NCI-H82 treated with DMSO at 0.1 percent for 48 hours (cell line): ENCODE measurements at regions not wholly inside any gene's neighbourhood (a gene's known extent, or its start where the extent isn't known, plus 50 kb on each side); places are given as distances from the start of the nearest gene placed in this dataset.
A peak's percentile ranks its signal among the peaks of the same experiment; 100 is the strongest.
"Not testable (repeated sequence)": the region's sequence is repeated elsewhere in the genome, so short reads cannot be mapped to it uniquely, and the experiment has no call there.

Experiments
- DNase-seq: peaks from one replicate; lab custom pipeline; 2025; ENCODE audit not compliant: unreplicated experiment; lab: John Stamatoyannopoulos, UW

DNA sequence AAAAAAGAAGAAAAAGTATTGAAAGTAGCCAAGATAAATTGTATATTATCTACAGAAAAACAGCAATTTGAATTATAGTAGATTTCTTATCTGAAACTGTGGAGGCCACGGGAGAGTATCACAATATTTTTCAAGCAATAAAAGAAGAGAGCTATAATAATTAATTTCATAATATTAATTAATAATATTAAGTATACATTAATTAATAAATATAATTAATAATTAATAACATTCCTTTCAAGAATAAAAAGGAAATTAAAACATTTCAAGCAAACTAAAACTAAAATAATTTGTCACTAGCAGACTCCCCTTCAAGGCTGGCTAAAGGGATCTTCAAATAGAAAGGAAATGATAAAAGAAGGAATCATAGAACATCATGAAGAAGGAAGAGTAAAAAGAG, 372.7 kb upstream of the KYNU start:
- DNase-seq: no peak

DNA sequence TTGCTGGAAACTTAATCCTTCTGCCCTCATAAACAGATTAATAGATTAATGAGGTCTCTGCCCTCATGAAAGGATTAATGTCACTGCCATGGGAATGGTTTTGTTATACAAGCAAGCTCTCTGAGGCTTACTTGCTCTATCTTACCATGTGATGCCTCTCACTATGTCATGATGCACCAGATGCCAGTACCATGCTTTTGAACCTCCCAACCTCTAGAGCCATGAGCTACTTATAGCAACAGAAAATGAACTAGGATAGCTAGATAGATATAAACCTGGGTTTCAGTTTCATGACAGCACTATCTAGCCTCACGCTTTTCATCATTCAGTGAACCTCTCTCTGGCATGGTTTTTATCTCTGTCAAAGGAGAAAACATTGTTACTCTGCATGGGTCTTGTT, 371.6 kb upstream of the LRP1B start:
- peak; percentile 36 for DNase-seq

DNA sequence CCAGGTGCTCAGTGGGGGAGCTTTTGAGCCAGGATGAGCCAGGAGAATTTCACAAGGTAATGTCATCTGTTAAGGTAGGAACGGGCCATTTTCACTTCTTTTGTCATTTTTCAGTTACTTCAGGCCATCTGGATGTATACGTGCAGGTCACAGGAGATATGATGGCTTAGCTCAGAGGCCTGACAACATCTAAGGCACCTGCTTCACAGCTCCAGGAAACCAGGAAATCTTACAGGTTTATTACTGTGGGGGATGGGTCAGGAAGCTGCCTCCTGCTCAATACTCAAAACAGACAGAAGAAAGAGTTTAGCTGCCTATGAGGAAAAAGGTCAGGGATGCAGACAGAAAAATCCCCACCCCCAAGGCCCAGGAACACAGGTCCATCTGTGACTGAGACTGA, 364.3 kb upstream of the LRP1B start:
- DNase-seq: no peak

- not testable (repeated sequence) for DNase-seq
These were observed 358.8 kb upstream of the LRP1B start for GRCh38 chr2:142489631-142490030.

DNA sequence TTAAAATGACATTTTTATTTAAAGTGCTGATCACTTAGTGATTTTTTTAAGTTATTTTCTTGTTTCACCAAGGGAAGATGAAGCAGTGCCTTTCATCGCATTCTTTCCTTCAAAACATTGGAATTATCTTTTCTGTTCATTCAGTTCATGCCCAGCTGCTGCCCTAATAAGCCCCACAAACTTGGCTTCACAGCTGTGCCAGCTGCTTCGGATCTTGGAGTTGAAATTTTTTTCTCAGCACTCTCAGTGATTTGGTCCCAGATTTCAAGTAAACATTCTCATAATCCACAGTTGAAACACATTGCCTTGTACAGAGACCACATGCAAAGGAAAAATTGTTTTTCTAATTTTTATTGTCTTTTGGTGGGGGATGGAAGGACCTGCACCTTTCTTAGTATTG, 353.3 kb upstream of the LRP1B start:
- DNase-seq: no peak

DNA sequence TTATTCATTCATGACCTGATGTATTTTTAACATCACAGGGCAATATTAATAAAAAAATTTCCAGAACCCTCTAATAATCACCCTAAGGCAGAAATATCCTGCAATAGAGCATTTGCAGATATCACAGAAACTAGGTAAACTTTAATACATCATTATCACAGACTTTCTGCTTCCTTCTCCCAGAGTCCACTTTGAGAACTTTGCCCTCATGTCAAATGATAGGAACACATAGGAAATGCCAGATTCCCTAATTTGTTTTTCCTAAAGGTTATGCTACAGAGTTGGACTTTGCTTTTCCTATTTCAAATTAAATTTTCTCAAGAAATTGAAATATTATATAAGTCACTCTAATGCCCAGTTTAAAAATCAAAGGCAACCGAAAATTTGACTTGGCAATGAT, 352.8 kb upstream of the LRP1B start:
- DNase-seq: no peak

DNA sequence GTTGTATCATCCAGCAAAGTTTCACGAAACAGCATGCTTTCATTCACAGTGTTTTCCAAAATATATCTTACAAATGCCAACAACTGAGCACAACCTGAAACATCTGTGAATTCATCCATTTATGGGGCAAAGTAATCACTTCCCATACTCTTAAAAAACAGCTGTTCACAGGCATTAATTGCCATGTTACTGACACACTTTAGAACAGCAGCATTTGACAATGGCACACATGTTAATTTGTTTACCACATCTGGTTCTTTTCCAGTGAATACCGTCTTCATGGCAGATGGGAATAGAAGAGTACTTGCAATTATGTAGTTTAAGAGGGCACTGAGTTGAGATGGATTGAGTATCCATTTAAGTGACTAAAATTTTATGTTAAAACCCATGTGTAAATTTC, 347.4 kb upstream of the LRP1B start:
- DNase-seq: no peak

- DNase-seq: no peak
These were observed 341.6 kb upstream of the LRP1B start for GRCh38 chr2:142472382-142472781.

DNA sequence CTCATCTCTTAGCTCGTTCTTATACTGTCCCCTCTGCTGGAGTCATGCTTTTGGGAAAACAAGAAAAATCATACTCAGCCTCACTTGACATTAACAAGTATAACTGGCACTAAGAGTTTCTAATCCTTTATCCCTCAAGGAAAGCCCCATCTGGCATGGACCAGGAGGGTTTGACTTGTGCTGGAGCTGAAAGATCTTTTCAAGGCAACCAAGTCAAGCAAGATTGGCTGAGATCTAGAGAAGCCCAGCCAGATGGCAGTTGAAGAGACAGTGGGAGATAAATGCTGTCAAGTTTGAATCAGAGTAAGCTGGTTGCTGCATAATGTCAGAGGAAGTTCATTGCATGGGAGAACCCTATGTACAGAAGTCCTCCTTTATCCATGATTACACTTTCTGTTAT, 336.5 kb upstream of the LRP1B start:
- DNase-seq: no peak

GRCh38 chr2:142463047-142463446, 332.2 kb upstream of the LRP1B start:
- no peak for DNase-seq

DNA sequence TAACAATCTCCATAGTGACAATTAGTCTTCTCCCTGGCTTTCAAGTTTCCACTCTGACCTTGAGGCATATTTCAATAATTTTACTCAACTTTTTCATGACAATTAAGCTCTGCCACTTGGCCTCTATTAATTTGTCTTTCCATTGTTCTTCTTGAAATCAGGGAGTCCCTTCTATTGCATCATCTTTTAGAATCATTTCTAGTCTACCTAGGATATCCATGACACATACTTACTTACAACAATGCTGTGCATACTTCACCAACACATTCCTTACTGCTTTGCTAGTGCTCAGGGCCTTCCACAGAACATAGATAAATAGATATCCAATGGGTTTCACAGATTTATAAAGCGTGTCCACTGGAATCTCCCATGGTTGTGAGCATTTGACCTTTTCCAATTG, 331.5 kb upstream of the LRP1B start:
- no peak for DNase-seq

DNA sequence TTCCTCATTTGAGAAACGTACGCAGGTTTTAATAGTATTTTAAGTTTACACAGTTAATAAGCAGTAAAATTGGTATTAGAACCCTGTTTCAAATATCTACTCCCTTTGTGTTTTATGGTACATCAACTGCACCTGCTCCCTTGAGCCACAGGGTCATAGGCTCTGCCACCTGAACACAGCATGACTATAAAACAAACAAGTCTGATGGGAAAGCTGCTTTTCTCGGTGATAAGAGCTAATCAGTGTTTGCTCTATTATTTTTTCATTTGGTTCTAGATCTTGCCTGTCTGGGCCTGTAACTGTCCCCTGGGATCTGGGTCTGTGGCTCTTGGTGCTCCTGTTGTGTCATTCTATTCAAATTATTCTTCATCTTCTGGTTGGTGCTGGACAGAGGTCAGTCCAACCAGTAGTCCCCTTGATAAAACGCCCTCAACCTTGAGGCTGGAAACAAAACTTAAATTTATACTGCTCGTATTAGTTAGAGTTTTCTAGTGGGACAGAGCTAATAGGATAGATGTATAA, 314.8 kb upstream of the LRP1B start:
- DNase-seq: no peak

DNA sequence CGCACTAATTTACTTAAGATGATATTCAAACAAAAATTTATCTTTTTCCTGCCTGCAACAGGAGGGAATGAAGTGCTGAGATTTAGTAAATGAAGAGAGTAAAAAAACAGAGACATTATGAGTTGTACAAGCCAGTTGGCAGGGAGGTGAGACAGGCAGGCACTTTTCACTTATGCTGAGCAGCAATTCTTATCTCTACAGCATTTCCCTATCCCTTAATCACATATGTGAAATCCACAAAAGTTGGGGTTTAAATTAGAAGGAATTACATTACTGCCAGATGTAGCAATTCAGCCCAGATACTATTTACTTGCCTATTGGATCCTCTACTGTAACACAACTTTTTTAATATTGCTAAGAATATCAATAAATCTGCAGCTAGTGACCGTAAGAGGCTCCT, 314.2 kb upstream of the LRP1B start:
- no peak for DNase-seq

GRCh38 chr2:142435847-142436246, 305.0 kb upstream of the LRP1B start:
- DNase-seq: no peak

GRCh38 chr2:142426064-142426463, 295.2 kb upstream of the LRP1B start:
- DNase-seq: no peak

DNA sequence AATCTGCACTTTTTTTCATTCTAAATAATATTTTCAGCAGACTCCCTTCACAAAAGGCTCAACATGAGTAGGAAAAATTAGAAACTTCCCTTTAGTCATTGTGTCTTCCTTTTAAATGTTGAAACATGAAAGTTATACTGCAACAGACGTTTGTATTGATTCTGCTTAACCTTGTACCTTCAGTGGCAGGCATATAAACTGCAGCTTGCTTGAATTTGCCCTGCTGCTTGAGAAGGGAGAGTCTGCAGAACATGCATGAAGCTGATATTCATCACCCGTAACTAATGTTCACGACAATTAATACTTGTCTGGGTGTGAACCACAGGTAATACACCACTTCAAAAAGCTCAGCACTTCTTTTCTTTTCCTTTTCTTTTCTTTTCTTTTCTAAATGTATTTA, 294.7 kb upstream of the LRP1B start:
- DNase-seq: no peak

DNA sequence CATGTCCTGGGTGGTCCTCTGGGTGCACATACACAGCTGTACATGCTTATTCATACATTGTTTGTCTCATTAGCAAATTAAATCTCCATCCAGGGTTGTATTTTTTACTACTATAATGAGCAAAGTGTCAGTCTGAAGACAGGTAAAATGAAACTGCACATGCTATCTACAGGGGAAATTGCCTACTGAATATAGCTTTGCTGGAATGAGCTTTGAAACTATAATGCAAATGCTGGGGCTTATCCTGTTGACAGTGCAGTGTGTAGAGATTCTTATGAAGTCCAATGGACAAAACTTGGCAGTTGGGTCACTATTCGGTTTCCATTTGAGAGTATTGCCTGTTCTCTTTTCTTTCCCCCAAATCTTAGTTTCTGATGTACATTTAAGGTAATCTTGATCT, 292.8 kb upstream of the LRP1B start:
- no peak for DNase-seq

- no peak for DNase-seq
These were observed 292.0 kb upstream of the LRP1B start for GRCh38 chr2:142422769-142423168.

GRCh38 chr2:142422041-142422440, 291.2 kb upstream of the LRP1B start:
- no peak for DNase-seq

- not testable (repeated sequence) for DNase-seq
These were observed 287.9 kb upstream of the LRP1B start for GRCh38 chr2:142418699-142419098.

DNA sequence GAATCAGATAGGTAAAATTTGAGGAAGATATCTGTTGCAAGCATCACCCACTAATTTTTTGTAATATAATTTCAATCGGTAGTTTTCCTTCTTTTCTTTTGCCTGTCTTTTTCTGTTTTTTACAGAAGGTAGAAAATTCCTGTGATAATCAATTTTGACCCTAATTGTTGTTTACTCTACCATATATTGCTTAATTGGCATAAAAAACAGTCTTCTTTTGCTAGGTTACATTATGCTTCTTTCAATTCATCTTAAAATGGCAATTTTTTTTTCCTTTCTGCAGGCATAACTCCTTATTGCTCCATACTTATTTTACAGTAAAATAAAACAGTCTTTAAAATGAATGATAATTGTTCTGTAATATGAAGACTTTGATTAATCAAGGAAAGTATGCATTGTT, 286.2 kb upstream of the LRP1B start:
- no peak for DNase-seq

GRCh38 chr2:142415461-142415860, 284.6 kb upstream of the LRP1B start:
- DNase-seq: no peak

GRCh38 chr2:142398212-142398611, 267.4 kb upstream of the LRP1B start:
- DNase-seq: no peak

DNA sequence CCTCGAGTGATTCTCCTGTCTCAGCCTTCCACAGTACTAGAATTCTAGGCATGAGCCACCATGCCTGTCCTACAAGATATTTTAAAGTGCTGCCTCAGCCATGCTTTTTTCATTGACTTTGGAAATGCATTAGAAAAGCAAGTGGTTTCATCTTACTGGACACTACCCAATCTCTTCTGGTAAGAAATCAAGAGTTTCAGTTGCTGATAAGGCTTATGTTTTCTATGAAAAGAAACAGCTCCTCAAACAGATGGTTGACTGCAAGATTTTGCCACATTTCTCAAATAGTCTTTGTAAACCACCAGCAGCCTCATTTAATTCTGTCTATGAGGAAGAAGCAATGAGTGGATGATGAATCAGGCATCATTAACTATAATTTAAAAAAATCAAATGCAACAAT, 264.5 kb upstream of the LRP1B start:
- no peak for DNase-seq
